ENCODE measurements at regions not wholly inside any gene's neighbourhood (a gene's known extent, or its start where the extent isn't known, plus 50 kb on each side); places are given as distances from the start of the nearest gene placed in this dataset.

DNA sequence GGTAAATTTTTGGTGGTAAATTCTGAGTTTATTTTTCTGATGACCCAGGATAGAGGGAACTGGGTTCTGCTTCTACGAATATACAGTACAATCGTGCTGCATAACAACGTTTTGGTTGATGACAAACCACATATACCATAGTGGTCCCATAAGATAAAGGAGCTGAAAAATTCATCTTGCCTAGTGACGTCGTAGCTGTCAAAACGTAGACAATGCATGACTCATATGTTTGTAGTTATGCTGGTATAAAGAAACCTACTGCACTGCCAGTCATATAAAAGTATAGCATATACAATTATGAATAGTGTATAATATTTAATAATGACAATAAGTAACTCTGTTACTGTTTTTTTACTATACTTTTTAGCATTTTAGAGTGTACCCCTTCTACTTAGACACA lies 244.0 kb downstream of the GAS1 start:
- H3K27ac Mint-ChIP-seq, result no peak overlapping the region
- H3K9me3 Mint-ChIP-seq, result peaks cover 0 to 2% of the 10 kb centered on the region in 2 donors
- no peak overlapping the region for H3K4me3 Mint-ChIP-seq
- H3K27me3 Mint-ChIP-seq (ENCODE audit: low read depth), result peaks cover 30% of the 10 kb centered on the region
- no peak for ATAC-seq (replicated peaks in 1 of 2)
- H3K36me3 Mint-ChIP-seq (ENCODE audit: insufficient read depth in 2 of 2), result no peaks in the 10 kb centered on the region
- no peak for DNase-seq
- H3K4me1 Mint-ChIP-seq (ENCODE audit: low read depth), result no peaks in the 10 kb centered on the region

GRCh38 chr9:86700629-86701028 lies 246.7 kb downstream of the GAS1 start:
- ATAC-seq (replicated peaks in 1 of 2) (no peak), DNase-seq (no peak)
- peaks cover 23% of the 10 kb centered on the region for H3K27me3 Mint-ChIP-seq (ENCODE audit: low read depth)
- no peaks in the 10 kb centered on the region for H3K9me3 Mint-ChIP-seq
- no peaks in the 10 kb centered on the region for H3K4me1 Mint-ChIP-seq (ENCODE audit: low read depth)
- no peak overlapping the region for H3K4me3 Mint-ChIP-seq
- no peaks in the 10 kb centered on the region for H3K36me3 Mint-ChIP-seq (ENCODE audit: insufficient read depth in 2 of 2)
- H3K27ac Mint-ChIP-seq, result no peak overlapping the region

GRCh38 chr9:86697999-86698398 lies 249.3 kb downstream of the GAS1 start:
- Mint-ChIP-seq H3K9me3 (no peaks in the 10 kb centered on the region), H3K27me3 (ENCODE audit: low read depth) (peaks cover 23% of the 10 kb centered on the region), H3K36me3 (ENCODE audit: insufficient read depth in 2 of 2) (no peaks in the 10 kb centered on the region), H3K4me3 (no peak overlapping the region), H3K4me1 (ENCODE audit: low read depth) (no peaks in the 10 kb centered on the region), H3K27ac (no peak overlapping the region)
- ATAC-seq (replicated peaks in 1 of 2), result no peak
- DNase-seq, result no peak

DNA sequence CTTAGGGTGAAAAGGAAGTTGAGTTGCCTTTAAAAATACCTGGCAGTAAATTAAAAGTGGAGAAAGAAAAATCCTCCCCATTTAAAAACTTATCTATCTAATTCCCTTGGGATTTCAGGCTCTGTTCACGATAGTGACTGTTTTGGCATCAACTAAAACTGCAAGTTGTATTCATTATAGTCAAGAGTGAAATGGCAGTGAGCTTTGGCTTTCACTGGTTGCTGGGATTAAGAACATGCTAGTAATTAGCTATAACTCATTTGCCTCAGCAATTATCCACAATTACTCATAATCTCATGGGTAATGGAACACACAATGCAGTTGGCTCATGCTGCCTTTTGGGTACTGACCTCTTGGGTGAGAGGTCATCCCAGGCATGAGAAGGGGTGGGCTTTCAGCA lies 250.1 kb downstream of the GAS1 start:
- no peak for DNase-seq

DNA sequence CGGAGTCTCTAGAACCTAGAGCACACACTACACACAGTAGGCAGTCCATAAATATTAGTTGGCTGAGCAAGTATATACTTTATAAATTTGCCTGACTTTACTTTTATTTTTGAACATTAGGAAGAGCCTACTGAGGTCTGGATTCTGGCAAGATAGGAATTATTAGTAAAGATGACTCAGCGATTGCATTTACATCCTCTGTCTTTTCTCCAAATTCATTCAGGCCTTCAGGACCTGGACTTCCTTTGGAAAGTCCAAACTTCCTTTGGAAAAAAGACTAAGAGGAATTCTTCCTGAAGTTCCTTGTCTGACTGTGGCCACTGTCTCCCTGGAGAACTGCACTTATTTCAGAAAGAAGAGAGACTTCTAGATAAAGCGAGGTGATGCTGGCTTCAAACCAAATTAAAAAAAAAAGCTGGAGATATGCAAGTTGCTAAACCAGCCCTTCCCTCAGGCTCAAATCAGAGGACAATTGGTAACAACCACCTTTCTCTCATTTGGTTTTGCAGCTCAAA lies 251.3 kb downstream of the GAS1 start:
- Mint-ChIP-seq H3K4me1 (ENCODE audit: low read depth) (no peaks in the 10 kb centered on the region), H3K4me3 (no peak overlapping the region), H3K27me3 (ENCODE audit: low read depth) (peaks cover 9% of the 10 kb centered on the region), H3K9me3 (no peaks in the 10 kb centered on the region), H3K36me3 (ENCODE audit: insufficient read depth in 2 of 2) (no peaks in the 10 kb centered on the region), H3K27ac (no peak overlapping the region)
- DNase-seq (no peak), ATAC-seq (replicated peaks in 1 of 2) (no peak)

More for the DNA sequence above, 250.1 kb downstream of the GAS1 start:
- ATAC-seq (replicated peaks in 1 of 2), result no peak
- Mint-ChIP-seq H3K4me1 (ENCODE audit: low read depth) (no peaks in the 10 kb centered on the region), H3K36me3 (ENCODE audit: insufficient read depth in 2 of 2) (no peaks in the 10 kb centered on the region), H3K27ac (no peak overlapping the region), H3K4me3 (no peak overlapping the region), H3K9me3 (no peaks in the 10 kb centered on the region), H3K27me3 (ENCODE audit: low read depth) (peaks cover 21% of the 10 kb centered on the region)

DNA sequence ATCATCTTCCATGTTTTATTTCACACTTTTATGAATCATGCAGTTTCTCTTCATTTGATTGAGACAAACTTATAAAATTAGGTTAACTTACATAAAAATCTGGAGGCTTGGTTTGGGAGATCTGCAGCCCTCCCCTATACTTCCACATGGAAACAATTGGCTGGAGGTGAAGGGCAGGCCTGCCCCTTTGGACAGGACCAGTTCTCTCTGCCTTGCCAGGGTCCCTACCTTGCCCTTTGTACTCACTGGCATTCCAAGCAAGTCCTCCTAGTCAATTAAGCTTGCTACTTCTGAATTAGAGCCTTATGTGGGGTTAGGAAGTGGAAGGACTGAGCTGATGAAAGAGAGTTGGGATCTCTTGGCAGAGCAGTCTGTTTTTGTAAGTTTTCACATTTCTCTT lies 257.3 kb downstream of the GAS1 start:
- H3K4me1 Mint-ChIP-seq (ENCODE audit: low read depth), result no peaks in the 10 kb centered on the region
- no peak overlapping the region for H3K4me3 Mint-ChIP-seq
- ATAC-seq (replicated peaks in 1 of 2) (no peak), DNase-seq (no peak)
- H3K9me3 Mint-ChIP-seq, result no peaks in the 10 kb centered on the region
- H3K36me3 Mint-ChIP-seq (ENCODE audit: insufficient read depth in 2 of 2), result no peaks in the 10 kb centered on the region
- H3K27ac Mint-ChIP-seq, result no peak overlapping the region
- H3K27me3 Mint-ChIP-seq (ENCODE audit: low read depth), result peaks cover 7% of the 10 kb centered on the region

DNA sequence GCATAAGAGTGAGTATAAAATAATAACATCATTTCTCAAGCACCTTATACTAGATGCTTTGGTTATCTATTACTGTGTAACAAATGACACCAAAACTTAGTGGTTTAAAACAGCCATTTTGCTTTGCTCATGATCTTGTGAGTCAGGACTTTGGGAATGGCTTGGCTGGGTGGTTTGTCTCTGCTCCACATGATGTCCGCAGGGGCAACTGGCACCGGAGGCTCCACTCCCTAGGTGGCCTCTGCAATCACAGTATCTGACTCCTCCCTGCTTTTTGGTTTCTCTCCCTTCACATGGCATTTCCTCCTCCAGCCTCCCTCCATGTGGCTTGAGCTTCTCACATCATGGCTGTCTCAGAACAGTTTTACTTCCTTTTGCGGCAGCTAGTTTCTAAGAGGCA lies 259.5 kb downstream of the GAS1 start:
- H3K4me1 Mint-ChIP-seq (ENCODE audit: low read depth), result no peaks in the 10 kb centered on the region
- ATAC-seq (replicated peaks in 1 of 2) (no peak), DNase-seq (no peak)
- H3K27me3 Mint-ChIP-seq (ENCODE audit: low read depth), result peaks cover 8% of the 10 kb centered on the region
- H3K27ac Mint-ChIP-seq, result no peak overlapping the region
- no peaks in the 10 kb centered on the region for H3K36me3 Mint-ChIP-seq (ENCODE audit: insufficient read depth in 2 of 2)
- no peak overlapping the region for H3K4me3 Mint-ChIP-seq
- no peaks in the 10 kb centered on the region for H3K9me3 Mint-ChIP-seq

- no peak overlapping the region for H3K27ac Mint-ChIP-seq
- no peaks in the 10 kb centered on the region for H3K4me1 Mint-ChIP-seq (ENCODE audit: low read depth)
- ATAC-seq (replicated peaks in 1 of 2) (no peak), DNase-seq (no peak)
- peaks cover 8% of the 10 kb centered on the region for H3K27me3 Mint-ChIP-seq (ENCODE audit: low read depth)
- H3K9me3 Mint-ChIP-seq, result no peaks in the 10 kb centered on the region
- H3K36me3 Mint-ChIP-seq (ENCODE audit: insufficient read depth in 2 of 2), result no peaks in the 10 kb centered on the region
- no peak overlapping the region for H3K4me3 Mint-ChIP-seq
Measured at GRCh38 chr9:86685556-86685955, 261.8 kb downstream of the GAS1 start.

GRCh38 chr9:86684148-86684547 lies 263.2 kb downstream of the GAS1 start:
- no peaks in the 10 kb centered on the region for H3K4me1 Mint-ChIP-seq (ENCODE audit: low read depth)
- H3K9me3 Mint-ChIP-seq, result no peaks in the 10 kb centered on the region
- DNase-seq (no peak), ATAC-seq (replicated peaks in 1 of 2) (no peak)
- no peaks in the 10 kb centered on the region for H3K36me3 Mint-ChIP-seq (ENCODE audit: insufficient read depth in 2 of 2)
- H3K27me3 Mint-ChIP-seq (ENCODE audit: low read depth), result peaks cover 8% of the 10 kb centered on the region
- H3K27ac Mint-ChIP-seq, result no peak overlapping the region
- H3K4me3 Mint-ChIP-seq, result no peak overlapping the region

DNA sequence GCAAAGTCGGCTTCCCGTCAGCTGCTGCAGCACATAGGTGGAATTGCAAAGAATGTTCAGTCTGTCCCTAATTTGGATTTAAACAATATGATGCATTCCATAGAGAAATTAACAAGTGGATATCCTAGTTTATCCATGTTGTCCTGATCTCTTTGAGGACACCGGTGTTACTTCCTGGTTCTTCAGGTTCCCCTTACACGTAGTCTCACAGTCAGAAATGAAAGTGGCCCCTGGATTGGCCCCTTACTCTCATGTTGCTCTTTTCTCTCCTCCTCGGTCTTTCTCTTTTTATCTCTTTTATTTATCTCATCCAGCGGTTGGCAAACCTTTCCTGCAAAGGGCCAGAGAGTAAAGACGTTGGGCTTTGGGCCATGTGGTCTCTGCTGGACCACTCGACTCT lies 265.1 kb downstream of the GAS1 start:
- DNase-seq (no peak), ATAC-seq (replicated peaks in 1 of 2) (no peak)
- no peaks in the 10 kb centered on the region for H3K9me3 Mint-ChIP-seq
- H3K27ac Mint-ChIP-seq, result peak overlapping the region; percentile 16
- peak overlapping the region; percentile 60 to 75 for H3K4me3 Mint-ChIP-seq
- H3K36me3 Mint-ChIP-seq (ENCODE audit: insufficient read depth in 2 of 2), result no peaks in the 10 kb centered on the region
- peaks cover 14% of the 10 kb centered on the region for H3K27me3 Mint-ChIP-seq (ENCODE audit: low read depth)
- H3K4me1 Mint-ChIP-seq (ENCODE audit: low read depth), result no peaks in the 10 kb centered on the region

DNA sequence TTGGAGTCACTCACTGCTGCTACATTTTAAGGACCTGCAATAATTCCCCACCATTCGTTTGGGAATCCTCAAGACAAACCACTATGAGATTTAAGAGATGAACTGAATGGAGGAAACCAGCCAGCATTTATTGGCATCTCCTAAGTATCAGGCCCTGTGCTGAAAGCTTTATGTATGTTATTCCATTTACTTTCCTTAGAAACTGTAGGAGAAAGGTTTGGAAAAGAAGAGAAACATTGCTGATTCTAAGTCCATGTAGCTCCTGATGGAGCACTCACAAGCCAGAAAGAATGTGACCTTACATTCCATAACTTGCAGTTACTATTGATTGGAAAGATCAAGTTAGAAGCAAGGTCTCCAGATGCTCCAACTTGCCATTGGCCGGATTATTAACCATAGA lies 267.4 kb downstream of the GAS1 start:
- ATAC-seq (replicated peaks in 1 of 2), result no peak
- DNase-seq, result no peak
- Mint-ChIP-seq H3K9me3 (no peaks in the 10 kb centered on the region), H3K27me3 (ENCODE audit: low read depth) (peaks cover 5% of the 10 kb centered on the region), H3K4me1 (ENCODE audit: low read depth) (no peaks in the 10 kb centered on the region), H3K27ac (no peak overlapping the region), H3K36me3 (ENCODE audit: insufficient read depth in 2 of 2) (no peaks in the 10 kb centered on the region), H3K4me3 (no peak overlapping the region)

GRCh38 chr9:86676396-86676795 lies 270.9 kb downstream of the GAS1 start:
- Mint-ChIP-seq H3K27ac (no peak overlapping the region), H3K9me3 (no peaks in the 10 kb centered on the region)
- ATAC-seq (replicated peaks in 1 of 2), result no peak

GRCh38 chr9:86675805-86676204 lies 271.5 kb downstream of the GAS1 start:
- H3K27ac Mint-ChIP-seq, result no peak overlapping the region
- H3K36me3 Mint-ChIP-seq (ENCODE audit: insufficient read depth in 2 of 2), result no peaks in the 10 kb centered on the region

More at GRCh38 chr9:86676396-86676795, 270.9 kb downstream of the GAS1 start:
- Mint-ChIP-seq H3K36me3 (ENCODE audit: insufficient read depth in 2 of 2) (no peaks in the 10 kb centered on the region), H3K4me3 (no peak overlapping the region), H3K27me3 (ENCODE audit: low read depth) (peaks cover 5% of the 10 kb centered on the region), H3K4me1 (ENCODE audit: low read depth) (no peaks in the 10 kb centered on the region)
- no peak for DNase-seq

GRCh38 chr9:86674487-86674886 lies 272.8 kb downstream of the GAS1 start:
- H3K4me1 Mint-ChIP-seq (ENCODE audit: low read depth), result no peaks in the 10 kb centered on the region
- no peak overlapping the region for H3K27ac Mint-ChIP-seq

More at GRCh38 chr9:86675805-86676204, 271.5 kb downstream of the GAS1 start:
- H3K27me3 Mint-ChIP-seq (ENCODE audit: low read depth), result peaks cover 5% of the 10 kb centered on the region
- no peaks in the 10 kb centered on the region for H3K4me1 Mint-ChIP-seq (ENCODE audit: low read depth)
- DNase-seq (no peak), ATAC-seq (replicated peaks in 1 of 2) (no peak)
- H3K9me3 Mint-ChIP-seq, result no peaks in the 10 kb centered on the region
- no peak overlapping the region for H3K4me3 Mint-ChIP-seq

More at GRCh38 chr9:86674487-86674886, 272.8 kb downstream of the GAS1 start:
- Mint-ChIP-seq H3K27me3 (ENCODE audit: low read depth) (peaks cover 5% of the 10 kb centered on the region), H3K36me3 (ENCODE audit: insufficient read depth in 2 of 2) (peaks cover 0 to 3% of the 10 kb centered on the region in 2 donors), H3K4me3 (no peak overlapping the region), H3K9me3 (peaks cover 0 to 2% of the 10 kb centered on the region in 2 donors)
- no peak for DNase-seq
- no peak for ATAC-seq (replicated peaks in 1 of 2)
